VCaP (cell line): ENCODE measurements at regions not wholly inside any gene's neighbourhood (a gene's known extent, or its start where the extent isn't known, plus 50 kb on each side); places are given as distances from the start of the nearest gene placed in this dataset.

Experiments
- H3K27ac ChIP-seq: fragments of 450-650 bp; 2 replicates; pipeline ENCODE4 v1.5.1; 2017
- TF ChIP-seq, protein P1 (sequence below): fragments of 450-650 bp; conservative IDR thresholded peaks from 2 replicates; pipeline ENCODE4 v1.5.1; 2017; ENCODE audit warnings: mild to moderate bottlenecking, moderate library complexity

DNA sequence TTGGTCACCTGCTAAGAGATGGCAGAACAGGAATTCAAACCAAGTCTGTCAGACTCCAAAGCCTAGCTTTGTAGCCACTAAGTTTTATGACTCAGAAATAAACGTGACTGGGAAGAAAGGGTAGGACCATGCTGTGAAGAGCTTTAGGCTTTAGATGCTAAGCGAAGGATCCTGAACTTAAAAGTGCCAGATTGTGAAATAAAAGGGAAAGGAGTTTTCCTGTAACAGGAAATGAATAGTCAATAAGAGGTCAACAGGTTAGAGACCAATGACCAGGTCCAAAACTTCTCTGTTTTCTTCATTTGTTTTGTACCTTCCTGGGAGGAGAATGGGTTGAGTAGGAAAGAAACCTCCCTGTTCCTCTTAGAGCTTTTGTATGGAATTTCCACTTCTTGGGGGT is 98.8 kb upstream of the EOLA2 start:
- no peak overlapping the region for H3K27ac ChIP-seq

DNA sequence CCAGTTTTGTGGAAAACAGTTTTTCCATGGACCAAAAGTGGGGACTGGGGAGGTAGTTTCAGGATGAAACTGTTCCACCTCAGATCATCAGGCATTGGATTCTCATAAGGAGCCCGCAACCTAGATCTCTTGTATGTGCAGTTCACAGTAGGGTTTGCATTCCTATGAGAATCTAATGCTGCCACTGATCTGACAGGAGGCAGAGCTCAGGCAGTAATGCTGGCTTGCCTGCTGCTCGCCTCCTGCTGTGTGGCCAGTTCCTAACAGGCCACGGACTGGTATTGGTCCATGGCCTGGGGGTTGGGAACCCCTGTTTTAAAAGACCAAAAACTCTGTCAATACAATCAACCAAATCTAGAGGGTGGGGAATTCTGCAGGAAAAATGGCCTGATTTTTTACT is 100.0 kb upstream of the EOLA2 start:
- TF ChIP-seq, protein P1, sequence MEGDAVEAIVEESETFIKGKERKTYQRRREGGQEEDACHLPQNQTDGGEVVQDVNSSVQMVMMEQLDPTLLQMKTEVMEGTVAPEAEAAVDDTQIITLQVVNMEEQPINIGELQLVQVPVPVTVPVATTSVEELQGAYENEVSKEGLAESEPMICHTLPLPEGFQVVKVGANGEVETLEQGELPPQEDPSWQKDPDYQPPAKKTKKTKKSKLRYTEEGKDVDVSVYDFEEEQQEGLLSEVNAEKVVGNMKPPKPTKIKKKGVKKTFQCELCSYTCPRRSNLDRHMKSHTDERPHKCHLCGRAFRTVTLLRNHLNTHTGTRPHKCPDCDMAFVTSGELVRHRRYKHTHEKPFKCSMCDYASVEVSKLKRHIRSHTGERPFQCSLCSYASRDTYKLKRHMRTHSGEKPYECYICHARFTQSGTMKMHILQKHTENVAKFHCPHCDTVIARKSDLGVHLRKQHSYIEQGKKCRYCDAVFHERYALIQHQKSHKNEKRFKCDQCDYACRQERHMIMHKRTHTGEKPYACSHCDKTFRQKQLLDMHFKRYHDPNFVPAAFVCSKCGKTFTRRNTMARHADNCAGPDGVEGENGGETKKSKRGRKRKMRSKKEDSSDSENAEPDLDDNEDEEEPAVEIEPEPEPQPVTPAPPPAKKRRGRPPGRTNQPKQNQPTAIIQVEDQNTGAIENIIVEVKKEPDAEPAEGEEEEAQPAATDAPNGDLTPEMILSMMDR = no peak
- no peak overlapping the region for H3K27ac ChIP-seq

More for the DNA sequence above, 98.8 kb upstream of the EOLA2 start:
- TF ChIP-seq, protein P1 = no peak

DNA sequence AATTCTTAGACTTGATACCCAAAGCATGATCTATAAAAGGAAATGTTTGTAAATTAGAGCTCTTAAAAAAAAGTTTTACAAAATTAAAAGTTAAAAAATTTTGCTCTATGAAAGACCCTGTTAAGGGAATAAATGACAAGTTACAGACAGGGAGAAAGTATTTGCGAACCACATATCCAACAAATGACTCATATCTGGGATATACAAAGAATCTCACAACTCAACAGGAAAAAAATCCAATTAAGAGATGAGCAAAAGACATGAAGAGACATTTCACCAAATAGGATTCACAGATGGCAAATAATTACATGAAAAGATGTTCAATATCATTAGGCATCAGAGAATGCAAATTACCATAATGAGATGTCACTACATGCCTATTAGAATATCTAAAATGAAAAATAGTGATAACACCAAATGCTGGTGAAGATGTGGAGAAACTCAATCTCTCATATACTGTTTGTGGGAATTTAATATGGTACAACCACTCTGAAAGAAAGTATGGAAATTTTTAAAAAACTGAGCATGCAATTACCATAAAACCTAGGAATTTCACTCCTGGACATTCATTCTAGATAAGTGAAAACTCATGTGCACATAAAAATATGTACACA is 100.8 kb upstream of the EOLA2 start:
- TF ChIP-seq, protein P1 = no peak
- no peak overlapping the region for H3K27ac ChIP-seq

DNA sequence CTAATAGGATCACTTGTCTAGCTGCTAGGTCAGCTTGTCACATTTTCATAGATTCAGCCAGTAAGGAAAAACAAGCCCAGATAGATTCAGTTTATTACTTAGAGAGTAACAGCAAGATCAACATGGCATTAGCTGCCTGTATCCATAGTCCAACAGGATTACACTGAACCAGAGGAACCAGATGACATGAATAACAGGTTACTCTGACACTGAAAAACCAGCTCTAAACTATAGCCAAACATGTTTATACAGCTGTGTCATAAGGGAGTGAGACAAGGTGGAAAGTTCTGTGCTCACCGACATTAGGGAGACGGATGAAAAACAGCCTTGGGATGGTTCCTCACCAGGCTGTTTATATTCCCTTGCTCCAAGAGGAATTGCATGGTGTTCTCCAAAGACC is 102.9 kb upstream of the EOLA2 start:
- TF ChIP-seq, protein P1 = no peak
- no peak overlapping the region for H3K27ac ChIP-seq

DNA sequence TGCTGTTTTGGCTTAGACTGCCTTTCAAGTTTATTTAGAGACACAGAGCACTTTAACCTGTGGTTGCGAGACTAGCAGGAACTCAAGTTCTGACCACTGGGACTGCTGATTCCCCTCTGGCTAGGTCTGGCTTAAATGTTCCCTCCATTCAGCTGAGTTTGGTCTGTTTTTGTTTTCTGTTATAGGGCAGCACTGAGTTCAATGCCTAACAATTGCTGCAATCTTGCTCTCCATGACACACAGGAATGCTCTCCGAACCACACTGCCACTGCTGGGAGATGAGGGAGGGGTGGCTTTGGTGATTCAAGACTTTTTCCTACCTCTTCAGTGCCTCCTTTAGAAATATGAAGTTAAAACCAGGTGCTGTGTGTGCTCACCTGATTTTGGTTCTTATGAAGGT is 106.3 kb upstream of the EOLA2 start:
- H3K27ac ChIP-seq = no peak overlapping the region
- TF ChIP-seq, protein P1 = no peak

DNA sequence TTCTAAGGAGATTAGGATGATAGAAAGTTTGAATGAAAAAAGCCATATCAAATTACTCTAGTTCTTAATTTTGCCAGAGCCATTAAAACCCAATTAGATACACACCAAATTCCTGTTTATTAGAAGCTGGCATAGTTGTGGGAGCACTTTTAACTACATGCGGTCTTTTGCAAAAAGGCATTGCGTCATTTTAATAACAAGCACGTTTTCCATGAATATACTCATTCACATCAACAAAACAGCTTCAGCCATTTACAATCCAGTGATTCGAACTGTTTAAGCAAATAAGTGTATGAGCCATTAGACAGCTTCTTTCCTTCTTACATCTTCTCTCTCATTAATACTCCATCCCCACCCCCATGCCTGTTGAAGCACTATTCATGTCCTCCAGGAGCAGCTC is 109.5 kb upstream of the EOLA2 start:
- H3K27ac ChIP-seq = no peak overlapping the region
- TF ChIP-seq, protein P1 = no peak

DNA sequence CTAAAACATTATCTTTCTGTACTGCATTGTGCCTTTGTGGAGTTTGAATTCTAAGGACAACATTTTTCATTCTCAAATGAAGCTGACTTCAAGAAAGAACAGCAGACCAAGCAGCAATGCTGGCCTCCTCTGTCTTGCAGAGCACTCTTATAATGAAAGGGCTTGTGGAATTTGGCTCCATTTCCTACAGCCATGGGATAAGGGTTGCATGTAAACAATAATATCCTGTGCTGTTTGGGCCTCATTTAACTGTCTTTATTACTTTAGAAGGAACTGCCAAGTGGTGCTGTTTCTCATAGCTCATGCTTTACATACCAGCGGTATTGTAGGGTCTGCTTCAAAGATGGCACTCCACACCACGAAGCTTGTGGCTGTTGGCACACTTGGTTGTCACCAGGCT is 111.4 kb upstream of the EOLA2 start:
- no peak overlapping the region for H3K27ac ChIP-seq
- TF ChIP-seq, protein P1 = no peak
